ENCODE measurements at regions not wholly inside any gene's neighbourhood (a gene's known extent, or its start where the extent isn't known, plus 50 kb on each side); places are given as distances from the start of the nearest gene placed in this dataset.

DNA sequence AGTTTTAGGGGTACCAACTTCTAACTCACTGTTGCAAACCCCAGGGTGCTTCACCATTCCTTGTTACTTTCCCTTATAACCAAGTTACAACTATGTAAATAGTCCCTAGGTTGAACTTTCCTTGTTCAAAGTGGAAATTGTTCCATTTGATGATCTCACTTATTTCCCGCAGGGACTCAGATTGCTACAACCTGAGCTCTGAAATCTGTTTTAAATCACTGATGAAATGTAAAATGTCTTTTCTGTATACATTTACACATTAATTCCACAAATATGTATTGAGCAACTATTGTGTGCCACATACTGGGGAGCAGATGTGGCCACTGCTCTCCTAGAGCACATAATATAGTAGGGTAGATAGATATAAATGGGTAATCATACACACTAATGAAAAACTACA, 69.1 kb upstream of the TARS1 start (continued):
- TF ChIP-seq, protein P1, sequence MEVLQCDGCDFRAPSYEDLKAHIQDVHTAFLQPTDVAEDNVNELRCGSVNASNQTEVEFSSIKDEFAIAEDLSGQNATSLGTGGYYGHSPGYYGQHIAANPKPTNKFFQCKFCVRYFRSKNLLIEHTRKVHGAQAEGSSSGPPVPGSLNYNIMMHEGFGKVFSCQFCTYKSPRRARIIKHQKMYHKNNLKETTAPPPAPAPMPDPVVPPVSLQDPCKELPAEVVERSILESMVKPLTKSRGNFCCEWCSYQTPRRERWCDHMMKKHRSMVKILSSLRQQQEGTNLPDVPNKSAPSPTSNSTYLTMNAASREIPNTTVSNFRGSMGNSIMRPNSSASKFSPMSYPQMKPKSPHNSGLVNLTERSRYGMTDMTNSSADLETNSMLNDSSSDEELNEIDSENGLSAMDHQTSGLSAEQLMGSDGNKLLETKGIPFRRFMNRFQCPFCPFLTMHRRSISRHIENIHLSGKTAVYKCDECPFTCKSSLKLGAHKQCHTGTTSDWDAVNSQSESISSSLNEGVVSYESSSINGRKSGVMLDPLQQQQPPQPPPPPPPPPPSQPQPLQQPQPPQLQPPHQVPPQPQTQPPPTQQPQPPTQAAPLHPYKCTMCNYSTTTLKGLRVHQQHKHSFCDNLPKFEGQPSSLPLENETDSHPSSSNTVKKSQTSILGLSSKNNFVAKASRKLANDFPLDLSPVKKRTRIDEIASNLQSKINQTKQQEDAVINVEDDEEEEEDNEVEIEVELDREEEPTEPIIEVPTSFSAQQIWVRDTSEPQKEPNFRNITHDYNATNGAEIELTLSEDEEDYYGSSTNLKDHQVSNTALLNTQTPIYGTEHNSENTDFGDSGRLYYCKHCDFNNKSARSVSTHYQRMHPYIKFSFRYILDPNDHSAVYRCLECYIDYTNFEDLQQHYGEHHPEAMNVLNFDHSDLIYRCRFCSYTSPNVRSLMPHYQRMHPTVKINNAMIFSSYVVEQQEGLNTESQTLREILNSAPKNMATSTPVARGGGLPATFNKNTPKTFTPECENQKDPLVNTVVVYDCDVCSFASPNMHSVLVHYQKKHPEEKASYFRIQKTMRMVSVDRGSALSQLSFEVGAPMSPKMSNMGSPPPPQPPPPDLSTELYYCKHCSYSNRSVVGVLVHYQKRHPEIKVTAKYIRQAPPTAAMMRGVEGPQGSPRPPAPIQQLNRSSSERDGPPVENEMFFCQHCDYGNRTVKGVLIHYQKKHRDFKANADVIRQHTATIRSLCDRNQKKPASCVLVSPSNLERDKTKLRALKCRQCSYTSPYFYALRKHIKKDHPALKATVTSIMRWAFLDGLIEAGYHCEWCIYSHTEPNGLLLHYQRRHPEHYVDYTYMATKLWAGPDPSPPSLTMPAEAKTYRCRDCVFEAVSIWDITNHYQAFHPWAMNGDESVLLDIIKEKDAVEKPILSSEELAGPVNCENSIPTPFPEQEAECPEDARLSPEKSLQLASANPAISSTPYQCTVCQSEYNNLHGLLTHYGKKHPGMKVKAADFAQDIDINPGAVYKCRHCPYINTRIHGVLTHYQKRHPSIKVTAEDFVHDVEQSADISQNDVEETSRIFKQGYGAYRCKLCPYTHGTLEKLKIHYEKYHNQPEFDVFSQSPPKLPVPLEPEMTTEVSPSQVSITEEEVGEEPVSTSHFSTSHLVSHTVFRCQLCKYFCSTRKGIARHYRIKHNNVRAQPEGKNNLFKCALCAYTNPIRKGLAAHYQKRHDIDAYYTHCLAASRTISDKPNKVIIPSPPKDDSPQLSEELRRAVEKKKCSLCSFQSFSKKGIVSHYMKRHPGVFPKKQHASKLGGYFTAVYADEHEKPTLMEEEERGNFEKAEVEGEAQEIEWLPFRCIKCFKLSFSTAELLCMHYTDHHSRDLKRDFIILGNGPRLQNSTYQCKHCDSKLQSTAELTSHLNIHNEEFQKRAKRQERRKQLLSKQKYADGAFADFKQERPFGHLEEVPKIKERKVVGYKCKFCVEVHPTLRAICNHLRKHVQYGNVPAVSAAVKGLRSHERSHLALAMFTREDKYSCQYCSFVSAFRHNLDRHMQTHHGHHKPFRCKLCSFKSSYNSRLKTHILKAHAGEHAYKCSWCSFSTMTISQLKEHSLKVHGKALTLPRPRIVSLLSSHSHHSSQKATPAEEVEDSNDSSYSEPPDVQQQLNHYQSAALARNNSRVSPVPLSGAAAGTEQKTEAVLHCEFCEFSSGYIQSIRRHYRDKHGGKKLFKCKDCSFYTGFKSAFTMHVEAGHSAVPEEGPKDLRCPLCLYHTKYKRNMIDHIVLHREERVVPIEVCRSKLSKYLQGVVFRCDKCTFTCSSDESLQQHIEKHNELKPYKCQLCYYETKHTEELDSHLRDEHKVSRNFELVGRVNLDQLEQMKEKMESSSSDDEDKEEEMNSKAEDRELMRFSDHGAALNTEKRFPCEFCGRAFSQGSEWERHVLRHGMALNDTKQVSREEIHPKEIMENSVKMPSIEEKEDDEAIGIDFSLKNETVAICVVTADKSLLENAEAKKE (CRISPR knock-in tag; IDR thresholded peaks at IDR 0.05), result no peak
- TF ChIP-seq ZNF331 (CRISPR knock-in tag; IDR thresholded peaks at IDR 0.05; ENCODE audit: low read depth), result no peak
- TF ChIP-seq, protein P2, sequence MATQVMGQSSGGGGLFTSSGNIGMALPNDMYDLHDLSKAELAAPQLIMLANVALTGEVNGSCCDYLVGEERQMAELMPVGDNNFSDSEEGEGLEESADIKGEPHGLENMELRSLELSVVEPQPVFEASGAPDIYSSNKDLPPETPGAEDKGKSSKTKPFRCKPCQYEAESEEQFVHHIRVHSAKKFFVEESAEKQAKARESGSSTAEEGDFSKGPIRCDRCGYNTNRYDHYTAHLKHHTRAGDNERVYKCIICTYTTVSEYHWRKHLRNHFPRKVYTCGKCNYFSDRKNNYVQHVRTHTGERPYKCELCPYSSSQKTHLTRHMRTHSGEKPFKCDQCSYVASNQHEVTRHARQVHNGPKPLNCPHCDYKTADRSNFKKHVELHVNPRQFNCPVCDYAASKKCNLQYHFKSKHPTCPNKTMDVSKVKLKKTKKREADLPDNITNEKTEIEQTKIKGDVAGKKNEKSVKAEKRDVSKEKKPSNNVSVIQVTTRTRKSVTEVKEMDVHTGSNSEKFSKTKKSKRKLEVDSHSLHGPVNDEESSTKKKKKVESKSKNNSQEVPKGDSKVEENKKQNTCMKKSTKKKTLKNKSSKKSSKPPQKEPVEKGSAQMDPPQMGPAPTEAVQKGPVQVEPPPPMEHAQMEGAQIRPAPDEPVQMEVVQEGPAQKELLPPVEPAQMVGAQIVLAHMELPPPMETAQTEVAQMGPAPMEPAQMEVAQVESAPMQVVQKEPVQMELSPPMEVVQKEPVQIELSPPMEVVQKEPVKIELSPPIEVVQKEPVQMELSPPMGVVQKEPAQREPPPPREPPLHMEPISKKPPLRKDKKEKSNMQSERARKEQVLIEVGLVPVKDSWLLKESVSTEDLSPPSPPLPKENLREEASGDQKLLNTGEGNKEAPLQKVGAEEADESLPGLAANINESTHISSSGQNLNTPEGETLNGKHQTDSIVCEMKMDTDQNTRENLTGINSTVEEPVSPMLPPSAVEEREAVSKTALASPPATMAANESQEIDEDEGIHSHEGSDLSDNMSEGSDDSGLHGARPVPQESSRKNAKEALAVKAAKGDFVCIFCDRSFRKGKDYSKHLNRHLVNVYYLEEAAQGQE (IDR thresholded peaks at IDR 0.05; ENCODE audit: unreplicated experiment), result no peak
- TF ChIP-seq JUNB (IDR thresholded peaks at IDR 0.05; ENCODE audit: unreplicated experiment), result no peak
- no peak for TF ChIP-seq NANOG (IDR thresholded peaks at IDR 0.05; ENCODE audit: borderline replicate concordance)

All from GM23338 (cell line).